ENCODE measurements at regions not wholly inside any gene's neighbourhood (a gene's known extent, or its start where the extent isn't known, plus 50 kb on each side); places are given as distances from the start of the nearest gene placed in this dataset.

DNA sequence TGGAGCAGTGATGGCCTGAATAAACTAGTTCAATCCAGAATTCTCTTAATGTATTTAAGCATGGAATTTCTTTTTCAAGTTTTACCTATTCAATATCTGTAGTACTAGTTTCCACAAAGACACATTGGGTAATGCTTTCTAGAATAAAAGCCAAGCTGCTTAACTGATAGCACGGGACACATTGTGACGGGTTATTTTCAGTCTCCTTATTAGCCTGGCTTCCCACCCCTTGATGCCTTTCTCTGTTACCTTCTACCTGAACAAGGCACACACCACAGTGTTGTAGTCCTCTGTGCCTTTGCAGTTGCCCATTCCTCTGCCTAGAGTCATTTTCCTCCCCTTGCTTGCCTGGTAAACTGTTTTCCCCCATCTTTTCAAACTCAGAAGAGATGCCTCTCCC is 139.1 kb downstream of the HDGFL1 start:
- TF ChIP-seq POLR2A (IDR thresholded peaks at IDR 0.05) = no peak
- TF ChIP-seq, protein P1, sequence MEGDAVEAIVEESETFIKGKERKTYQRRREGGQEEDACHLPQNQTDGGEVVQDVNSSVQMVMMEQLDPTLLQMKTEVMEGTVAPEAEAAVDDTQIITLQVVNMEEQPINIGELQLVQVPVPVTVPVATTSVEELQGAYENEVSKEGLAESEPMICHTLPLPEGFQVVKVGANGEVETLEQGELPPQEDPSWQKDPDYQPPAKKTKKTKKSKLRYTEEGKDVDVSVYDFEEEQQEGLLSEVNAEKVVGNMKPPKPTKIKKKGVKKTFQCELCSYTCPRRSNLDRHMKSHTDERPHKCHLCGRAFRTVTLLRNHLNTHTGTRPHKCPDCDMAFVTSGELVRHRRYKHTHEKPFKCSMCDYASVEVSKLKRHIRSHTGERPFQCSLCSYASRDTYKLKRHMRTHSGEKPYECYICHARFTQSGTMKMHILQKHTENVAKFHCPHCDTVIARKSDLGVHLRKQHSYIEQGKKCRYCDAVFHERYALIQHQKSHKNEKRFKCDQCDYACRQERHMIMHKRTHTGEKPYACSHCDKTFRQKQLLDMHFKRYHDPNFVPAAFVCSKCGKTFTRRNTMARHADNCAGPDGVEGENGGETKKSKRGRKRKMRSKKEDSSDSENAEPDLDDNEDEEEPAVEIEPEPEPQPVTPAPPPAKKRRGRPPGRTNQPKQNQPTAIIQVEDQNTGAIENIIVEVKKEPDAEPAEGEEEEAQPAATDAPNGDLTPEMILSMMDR (IDR thresholded peaks at IDR 0.05) = no peak

All from thyroid gland (tissue), 4 donors.